ENCODE measurements at regions not wholly inside any gene's neighbourhood (a gene's known extent, or its start where the extent isn't known, plus 50 kb on each side); places are given as distances from the start of the nearest gene placed in this dataset.

DNA sequence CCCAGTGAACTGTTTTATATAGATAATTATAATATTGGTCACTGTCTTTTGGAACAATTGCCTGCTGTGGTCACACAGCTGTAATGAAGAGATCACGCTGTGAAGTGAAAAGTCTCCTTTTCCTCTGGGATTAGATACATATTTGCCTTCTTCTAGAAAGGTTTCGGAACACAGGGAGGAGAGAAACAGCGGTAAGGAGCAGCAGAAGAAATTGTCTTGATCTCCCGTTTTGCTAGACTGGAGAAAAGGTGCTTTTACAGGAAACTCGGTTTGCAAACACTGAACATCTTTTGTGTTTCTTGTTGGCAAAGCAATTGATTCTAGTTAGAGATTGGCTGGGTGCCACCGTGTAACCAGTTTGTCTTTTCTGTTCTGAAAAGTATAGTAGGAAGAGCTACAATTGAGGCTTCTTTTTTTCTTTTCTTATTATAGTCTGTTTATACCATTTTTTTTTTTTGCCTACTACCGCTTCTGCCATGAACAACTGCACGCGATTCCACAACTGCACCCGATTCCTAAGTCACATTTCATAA lies 404.1 kb upstream of the ID4 start:
- TF ChIP-seq, protein P1, sequence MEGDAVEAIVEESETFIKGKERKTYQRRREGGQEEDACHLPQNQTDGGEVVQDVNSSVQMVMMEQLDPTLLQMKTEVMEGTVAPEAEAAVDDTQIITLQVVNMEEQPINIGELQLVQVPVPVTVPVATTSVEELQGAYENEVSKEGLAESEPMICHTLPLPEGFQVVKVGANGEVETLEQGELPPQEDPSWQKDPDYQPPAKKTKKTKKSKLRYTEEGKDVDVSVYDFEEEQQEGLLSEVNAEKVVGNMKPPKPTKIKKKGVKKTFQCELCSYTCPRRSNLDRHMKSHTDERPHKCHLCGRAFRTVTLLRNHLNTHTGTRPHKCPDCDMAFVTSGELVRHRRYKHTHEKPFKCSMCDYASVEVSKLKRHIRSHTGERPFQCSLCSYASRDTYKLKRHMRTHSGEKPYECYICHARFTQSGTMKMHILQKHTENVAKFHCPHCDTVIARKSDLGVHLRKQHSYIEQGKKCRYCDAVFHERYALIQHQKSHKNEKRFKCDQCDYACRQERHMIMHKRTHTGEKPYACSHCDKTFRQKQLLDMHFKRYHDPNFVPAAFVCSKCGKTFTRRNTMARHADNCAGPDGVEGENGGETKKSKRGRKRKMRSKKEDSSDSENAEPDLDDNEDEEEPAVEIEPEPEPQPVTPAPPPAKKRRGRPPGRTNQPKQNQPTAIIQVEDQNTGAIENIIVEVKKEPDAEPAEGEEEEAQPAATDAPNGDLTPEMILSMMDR (conservative IDR thresholded peaks at IDR 0.05): no peak
- no peak for TF ChIP-seq EZH2 (IDR thresholded peaks at IDR 0.05; ENCODE audit: low read depth)

Data from PC-9 (cell line).